ENCODE measurements at regions not wholly inside any gene's neighbourhood (a gene's known extent, or its start where the extent isn't known, plus 50 kb on each side); places are given as distances from the start of the nearest gene placed in this dataset.

DNA sequence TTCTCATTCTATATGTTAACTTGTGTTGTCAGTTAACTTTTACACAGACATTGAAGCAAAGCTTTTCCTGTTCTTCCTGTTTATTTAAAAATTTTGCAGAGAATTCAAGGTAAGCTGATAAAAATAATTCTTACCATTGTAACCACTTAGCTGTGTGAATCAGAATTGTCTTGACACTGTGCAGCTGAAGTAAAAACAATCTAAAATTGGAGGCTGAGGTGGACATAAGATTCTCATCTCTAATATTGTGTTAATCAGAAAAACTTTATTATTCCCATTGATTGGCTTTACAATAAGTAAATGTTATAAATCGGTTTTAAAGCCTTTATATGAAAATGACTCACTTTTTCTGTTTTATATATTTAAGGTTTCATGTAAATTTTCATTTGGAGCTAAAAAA, 240.3 kb upstream of the PLEKHG7 start:
- TF ChIP-seq RAD21 (IDR thresholded peaks at IDR 0.05; ENCODE audit: low read length) (no peak), EP300 (IDR thresholded peaks at IDR 0.05; ENCODE audit: borderline replicate concordance in 1 of 2, low read depth in 1 of 2, low read length in 1 of 2) (no peak), TCF12 (IDR thresholded peaks at IDR 0.05) (no peak), POLR2AphosphoS5 (IDR thresholded peaks at IDR 0.05; ENCODE audit: low read depth, low read length) (no peak)
- TF ChIP-seq, protein P1, sequence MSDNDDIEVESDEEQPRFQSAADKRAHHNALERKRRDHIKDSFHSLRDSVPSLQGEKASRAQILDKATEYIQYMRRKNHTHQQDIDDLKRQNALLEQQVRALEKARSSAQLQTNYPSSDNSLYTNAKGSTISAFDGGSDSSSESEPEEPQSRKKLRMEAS (IDR thresholded peaks at IDR 0.05; ENCODE audit: low read depth), result no peak
